Esophagus muscularis mucosa (tissue), 4 donors: ENCODE measurements at regions not wholly inside any gene's neighbourhood (a gene's known extent, or its start where the extent isn't known, plus 50 kb on each side); places are given as distances from the start of the nearest gene placed in this dataset.

Experiments used
- DNase-seq: peaks from one replicate; pipeline ENCODE4 v3.0.0-alpha.2; 2017; ENCODE audit errors: extremely low spot score
- H3K27ac ChIP-seq, 4 donors: fragments of 200-600 bp; sonication (generic); replicated peaks in 1 of 4; 1 replicate in 3 of 4; 2 replicates in 1 of 4; pipeline ENCODE4 v1.5.1; 2016 to 2019; ENCODE audit warnings: mild to moderate bottlenecking in 1 of 4
- H3K27me3 ChIP-seq, 4 donors: fragments of 200-600 bp; sonication (generic); one replicate each; pipeline versions ENCODE4 v1.5.1 to v1.6.0; 2016 to 2019
- H3K36me3 ChIP-seq, 4 donors: fragments of 200-600 bp; sonication (generic); one replicate each; pipeline ENCODE4 v1.5.1; 2016 to 2019
- H3K4me1 ChIP-seq, 4 donors: fragments of 200-600 bp; sonication (generic); one replicate each; pipeline ENCODE4 v1.5.1; 2016 to 2019
- H3K4me3 ChIP-seq, 4 donors: fragments of 200-600 bp; sonication (generic); 1 replicate in 2 of 4; 2 replicates in 2 of 4; pipeline ENCODE4 v1.5.1; 2016 to 2019; ENCODE audit warnings: mild to moderate bottlenecking in 4 of 4, moderate library complexity in 1 of 4
- H3K9me3 ChIP-seq, 4 donors: fragments of 200-600 bp; sonication (generic); 1 replicate in 3 of 4; 2 replicates in 1 of 4; pipeline ENCODE4 v1.5.1; 2016 to 2019
- EP300 ChIP-seq: sonication (generic); formaldehyde crosslinking; IDR thresholded peaks from one replicate; pipeline ENCODE4 v1.6.1; 2017; ENCODE audit warnings: antibody characterized with exemption
- POLR2A ChIP-seq: fragments of 450-650 bp; IDR thresholded peaks from one replicate; pipeline ENCODE4 v1.6.1; 2017; ENCODE audit warnings: antibody characterized with exemption, moderate library complexity, mild to moderate bottlenecking, low read depth
- POLR2AphosphoS5 ChIP-seq, 2 donors: sonication (generic); formaldehyde crosslinking; IDR thresholded peaks; one replicate each; pipeline ENCODE4 v1.6.1; 2017; ENCODE audit warnings: antibody characterized with exemption in 2 of 2
- WGBS: methylation state at CpG from one replicate; pipeline ENCODE4 v1.1.5; 2018; 5-methylcytosine and 5-hydroxymethylcytosine counted together
- intact Hi-C: fragments of 100-400 bp; cut with DNase I; formaldehyde crosslinking; loops from one replicate; pipeline ENCODE4 v1.15.1; 2023
- TF ChIP-seq, protein P1 (sequence below), 3 experiments: fragments of 200-600 bp in 2 of 3; fragments of 450-650 bp in 1 of 3; sonication (generic) in 2 of 3; IDR thresholded peaks; one replicate each; pipeline ENCODE4 v1.5.1; 2017 to 2019; ENCODE audit warnings: antibody characterized with exemption in 3 of 3, mild to moderate bottlenecking in 2 of 3, moderate library complexity in 1 of 3

DNA sequence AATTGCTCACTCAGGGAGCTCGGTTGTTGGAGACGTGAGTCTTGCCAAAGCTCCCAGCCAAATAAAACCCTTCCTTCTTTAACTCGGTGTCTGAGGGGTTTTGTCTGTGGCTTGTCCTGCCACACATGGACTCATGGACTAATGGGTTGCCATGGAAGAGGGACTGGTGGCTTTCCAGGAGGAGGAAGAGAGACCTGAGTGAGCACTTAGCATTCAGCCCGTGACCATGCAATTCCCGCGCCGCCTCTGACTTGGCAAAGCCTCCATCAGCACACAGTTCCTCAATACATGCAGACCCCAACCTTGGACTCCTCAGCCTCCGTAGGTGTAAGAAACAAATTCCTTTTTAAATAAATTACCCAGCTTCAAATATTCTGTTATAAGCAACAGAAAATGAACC is 57.3 kb upstream of the TMEM18 start:
- Histone ChIP-seq H3K36me3 (no peaks in the 10 kb centered on the region), H3K4me1 (peaks cover under 1 to 2% (median 2%) of the 10 kb centered on the region in 4 donors), H3K9me3 (no peaks in the 10 kb centered on the region), H3K4me3 (no peak overlapping the region), H3K27me3 (peaks cover 0 to 27% (median 0%) of the 10 kb centered on the region in 4 donors), H3K27ac (no peak overlapping the region)
- intact Hi-C loops = no loop called here
- WGBS = 92% methylated on average over 8 of the region's 8 CpGs
- TF ChIP-seq POLR2AphosphoS5 (IDR thresholded peaks at IDR 0.05) (no peak), POLR2A (no peak), EP300 (no peak)
- TF ChIP-seq, protein P1, sequence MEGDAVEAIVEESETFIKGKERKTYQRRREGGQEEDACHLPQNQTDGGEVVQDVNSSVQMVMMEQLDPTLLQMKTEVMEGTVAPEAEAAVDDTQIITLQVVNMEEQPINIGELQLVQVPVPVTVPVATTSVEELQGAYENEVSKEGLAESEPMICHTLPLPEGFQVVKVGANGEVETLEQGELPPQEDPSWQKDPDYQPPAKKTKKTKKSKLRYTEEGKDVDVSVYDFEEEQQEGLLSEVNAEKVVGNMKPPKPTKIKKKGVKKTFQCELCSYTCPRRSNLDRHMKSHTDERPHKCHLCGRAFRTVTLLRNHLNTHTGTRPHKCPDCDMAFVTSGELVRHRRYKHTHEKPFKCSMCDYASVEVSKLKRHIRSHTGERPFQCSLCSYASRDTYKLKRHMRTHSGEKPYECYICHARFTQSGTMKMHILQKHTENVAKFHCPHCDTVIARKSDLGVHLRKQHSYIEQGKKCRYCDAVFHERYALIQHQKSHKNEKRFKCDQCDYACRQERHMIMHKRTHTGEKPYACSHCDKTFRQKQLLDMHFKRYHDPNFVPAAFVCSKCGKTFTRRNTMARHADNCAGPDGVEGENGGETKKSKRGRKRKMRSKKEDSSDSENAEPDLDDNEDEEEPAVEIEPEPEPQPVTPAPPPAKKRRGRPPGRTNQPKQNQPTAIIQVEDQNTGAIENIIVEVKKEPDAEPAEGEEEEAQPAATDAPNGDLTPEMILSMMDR (IDR thresholded peaks at IDR 0.05) = no peak
- DNase-seq = peak; percentile 79

DNA sequence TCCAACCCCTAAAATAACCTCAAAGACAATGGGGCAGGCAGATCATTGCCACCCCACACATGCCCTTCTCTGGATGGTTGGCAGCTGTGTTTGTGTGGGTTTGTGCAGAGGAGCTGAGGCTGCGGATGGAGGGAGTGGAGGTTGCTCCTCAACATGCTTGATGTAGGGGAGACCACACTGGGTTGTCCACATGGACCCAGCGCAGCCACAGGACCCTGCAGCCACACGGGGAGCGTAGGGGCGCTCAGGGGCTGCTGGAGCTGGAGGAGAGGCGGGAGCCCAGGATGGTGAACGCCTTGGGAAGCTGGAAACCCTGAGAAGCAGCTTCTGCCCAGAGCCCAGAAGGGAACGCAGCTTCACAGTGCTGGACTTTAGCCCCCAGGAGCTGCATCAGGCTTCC is 56.3 kb upstream of the TMEM18 start:
- H3K4me1 ChIP-seq = no peaks in the 10 kb centered on the region
- H3K27me3 ChIP-seq = peaks cover 0 to 27% (median 0%) of the 10 kb centered on the region in 4 donors
- no peak overlapping the region for H3K4me3 ChIP-seq
- no peaks in the 10 kb centered on the region for H3K36me3 ChIP-seq
- peak; percentile 78 for DNase-seq
- 80% methylated on average over 8 of the region's 8 CpGs for WGBS
- intact Hi-C loops = no loop called here
- no peak for TF ChIP-seq EP300
- TF ChIP-seq POLR2A = no peak
- TF ChIP-seq POLR2AphosphoS5 (IDR thresholded peaks at IDR 0.05) = no peak
- TF ChIP-seq, protein P1 (IDR thresholded peaks at IDR 0.05) = no peak
- no peak overlapping the region for H3K27ac ChIP-seq
- no peaks in the 10 kb centered on the region for H3K9me3 ChIP-seq

GRCh38 chr2:733001-733400 is 55.8 kb upstream of the TMEM18 start:
- peak; percentile 53 for DNase-seq
- intact Hi-C loops = no loop called here

DNA sequence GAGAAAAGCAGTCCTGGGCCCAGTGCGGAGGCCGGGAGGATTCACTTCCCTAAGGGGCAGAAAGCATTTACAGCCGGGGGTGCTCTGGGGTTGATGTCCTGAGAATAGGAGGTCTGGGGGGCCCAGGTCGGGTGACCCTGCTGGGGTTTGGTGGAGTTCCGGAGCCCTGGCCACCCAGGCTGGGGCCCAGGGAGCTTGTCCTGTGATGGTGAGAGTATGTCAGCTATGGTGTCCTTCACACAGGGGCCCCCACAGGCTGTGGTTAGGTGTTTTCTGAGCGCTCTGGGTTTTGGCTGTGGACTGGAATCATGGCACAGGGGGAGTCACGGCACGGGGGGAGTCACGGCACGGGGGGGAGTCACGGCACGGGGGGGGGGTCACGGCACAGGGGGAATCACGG is 54.5 kb upstream of the TMEM18 start:
- H3K36me3 ChIP-seq = no peaks in the 10 kb centered on the region
- WGBS = 76% methylated on average over 5 of the region's 14 CpGs

More at GRCh38 chr2:733001-733400, 55.8 kb upstream of the TMEM18 start:
- Histone ChIP-seq H3K9me3 (no peaks in the 10 kb centered on the region), H3K4me1 (no peaks in the 10 kb centered on the region), H3K27me3 (peaks cover 0 to 27% (median 0%) of the 10 kb centered on the region in 4 donors), H3K27ac (no peak overlapping the region), H3K36me3 (no peaks in the 10 kb centered on the region), H3K4me3 (no peak overlapping the region)
- WGBS = 91% methylated on average over 17 of the region's 20 CpGs
- TF ChIP-seq POLR2A (no peak), EP300 (no peak), POLR2AphosphoS5 (IDR thresholded peaks at IDR 0.05) (no peak)
- TF ChIP-seq, protein P1 (IDR thresholded peaks at IDR 0.05) = no peak

More for the DNA sequence above, 54.5 kb upstream of the TMEM18 start:
- H3K27ac ChIP-seq = no peak overlapping the region
- DNase-seq = peak; percentile 66
- H3K27me3 ChIP-seq = peaks cover 0 to 27% (median 0%) of the 10 kb centered on the region in 4 donors
- intact Hi-C loops = no loop called here
- H3K9me3 ChIP-seq = no peaks in the 10 kb centered on the region
- no peak overlapping the region for H3K4me3 ChIP-seq
- no peaks in the 10 kb centered on the region for H3K4me1 ChIP-seq
- TF ChIP-seq POLR2AphosphoS5 (IDR thresholded peaks at IDR 0.05) (no peak), EP300 (no peak), POLR2A (no peak)
- TF ChIP-seq, protein P1 (IDR thresholded peaks at IDR 0.05) = no peak
